GM23338 (cell line): ENCODE measurements at regions not wholly inside any gene's neighbourhood (a gene's known extent, or its start where the extent isn't known, plus 50 kb on each side); places are given as distances from the start of the nearest gene placed in this dataset.
A peak's percentile ranks its signal among the peaks of the same experiment; 100 is the strongest.
"Not testable (repeated sequence)": the region's sequence is repeated elsewhere in the genome, so short reads cannot be mapped to it uniquely, and the experiment has no call there.

Source experiments
- ATAC-seq: fragments of 200-7000 bp; cut with Tn5 transposase; 3 replicates; pipeline ENCODE4 v1.9.1; 2020
- DNase-seq: peaks from one replicate; pipeline ENCODE4 v3.0.0-alpha.2; 2015; ENCODE audit warnings: low spot score
- H2AFZ ChIP-seq: fragments of 200-600 bp; sonication (generic); 2 replicates; pipeline ENCODE4 v1.8.0; 2016; ENCODE audit warnings: antibody characterized with exemption, mild to moderate bottlenecking, moderate library complexity
- H3F3A ChIP-seq: fragments of 200-600 bp; sonication (generic); replicated peaks from 2 replicates; pipeline ENCODE4 v1.8.0; 2017; ENCODE audit warnings: antibody characterized with exemption, mixed run types, low read depth
- H3K27ac ChIP-seq: fragments of 200-600 bp; sonication (generic); 2 replicates; pipeline ENCODE4 v1.6.1; 2016; ENCODE audit warnings: low read depth
- H3K27me3 ChIP-seq: fragments of 200-600 bp; sonication (generic); 2 replicates; pipeline ENCODE4 v1.8.0; 2016; ENCODE audit warnings: mild to moderate bottlenecking, mixed run types, moderate library complexity; ENCODE audit not compliant: insufficient read depth
- H3K36me3 ChIP-seq: fragments of 200-600 bp; sonication (generic); 2 replicates; pipeline ENCODE4 v1.8.0; 2016; ENCODE audit warnings: mild to moderate bottlenecking; ENCODE audit not compliant: insufficient read depth
- H3K4me1 ChIP-seq: fragments of 200-600 bp; sonication (generic); 2 replicates; pipeline ENCODE4 v1.8.0; 2016; ENCODE audit warnings: mild to moderate bottlenecking, moderate library complexity; ENCODE audit not compliant: insufficient read depth
- H3K4me2 ChIP-seq: fragments of 200-600 bp; sonication (generic); 2 replicates; pipeline ENCODE4 v1.7.1; 2017; ENCODE audit warnings: mixed run types
- H3K4me3 ChIP-seq: fragments of 200-600 bp; sonication (generic); 2 replicates; pipeline ENCODE4 v1.6.1; 2016; ENCODE audit warnings: mixed run types
- H3K79me2 ChIP-seq: fragments of 200-600 bp; sonication (generic); replicated peaks from 2 replicates; pipeline ENCODE4 v1.8.0; 2017; ENCODE audit warnings: mild to moderate bottlenecking; ENCODE audit not compliant: insufficient read depth
- H3K9me2 ChIP-seq: fragments of 200-600 bp; sonication (generic); 2 replicates; pipeline ENCODE4 v1.8.0; 2017; ENCODE audit not compliant: insufficient read depth
- H4K20me1 ChIP-seq: fragments of 200-600 bp; sonication (generic); replicated peaks from 2 replicates; pipeline ENCODE4 v1.8.0; 2017; ENCODE audit warnings: mild to moderate bottlenecking; ENCODE audit not compliant: insufficient read depth
- H3K27ac Mint-ChIP-seq: 2 replicates; pipeline ENCODE4 v1.8.0; 2020; ENCODE audit warnings: inconsistent platforms, mild to moderate bottlenecking, moderate library complexity, mixed read lengths
- H3K27me3 Mint-ChIP-seq: 3 replicates; pipeline ENCODE4 v1.8.0; 2022; ENCODE audit warnings: low read depth, mild to moderate bottlenecking, moderate library complexity, mixed read lengths, inconsistent platforms; ENCODE audit not compliant: insufficient read depth, poor library complexity
- H3K36me3 Mint-ChIP-seq: 3 replicates; pipeline ENCODE4 v1.8.0; 2021; ENCODE audit warnings: low read depth, mild to moderate bottlenecking, inconsistent platforms, moderate library complexity, mixed read lengths
- H3K4me1 Mint-ChIP-seq: 3 replicates; pipeline ENCODE4 v1.8.0; 2020; ENCODE audit warnings: mild to moderate bottlenecking, inconsistent platforms, mixed read lengths
- H3K4me3 Mint-ChIP-seq: 3 replicates; pipeline ENCODE4 v1.8.0; 2021; ENCODE audit warnings: moderate library complexity, mild to moderate bottlenecking, inconsistent platforms, mixed read lengths
- H3K9me3 Mint-ChIP-seq: 3 replicates; pipeline ENCODE4 v1.8.0; 2020; ENCODE audit warnings: moderate library complexity, mild to moderate bottlenecking, inconsistent platforms, mixed read lengths
- CTCF ChIP-seq, 2 experiments: fragments of 200-600 bp in 1 of 2; sonication (generic) in 1 of 2; conservative IDR thresholded peaks; 2 replicates each; pipeline versions ENCODE4 v1.5.1 to v1.6.1; 2016 to 2017; ENCODE audit warnings: antibody characterized with exemption in 2 of 2, low read depth in 2 of 2, mild to moderate bottlenecking in 2 of 2, moderate library complexity in 1 of 2
- EZH2 ChIP-seq: fragments of 200-600 bp; sonication (generic); IDR thresholded peaks from one replicate; pipeline ENCODE4 v1.8.0; 2017; ENCODE audit warnings: antibody characterized with exemption, mild to moderate bottlenecking, low read depth; ENCODE audit not compliant: unreplicated experiment
- NANOG ChIP-seq: IDR thresholded peaks from 2 replicates; pipeline ENCODE4 v1.6.1; 2016; ENCODE audit warnings: antibody characterized with exemption, borderline replicate concordance
- POLR2AphosphoS5 ChIP-seq: IDR thresholded peaks from 2 replicates; pipeline ENCODE4 v1.6.1; 2016; ENCODE audit warnings: antibody characterized with exemption, low read depth
- REST ChIP-seq: IDR thresholded peaks from one replicate; pipeline ENCODE4 v1.6.1; 2018; ENCODE audit warnings: antibody characterized with exemption; ENCODE audit not compliant: unreplicated experiment

GRCh38 chr3:73192036-73192738 is 130.7 kb downstream of the EBLN2 start:
- Histone ChIP-seq H3K36me3 (no peaks in the 10 kb centered on the region), H3K4me2 (no peak overlapping the region), H3K27me3 (no peaks in the 10 kb centered on the region), H3K9me2 (no peaks in the 10 kb centered on the region), H3K4me1 (no peaks in the 10 kb centered on the region), H3K27ac (no peak overlapping the region), H4K20me1 (no peaks in the 10 kb centered on the region), H2AFZ (peak overlapping the region; percentile 83), H3K4me3 (no peak overlapping the region), H3F3A (no peaks in the 10 kb centered on the region), H3K79me2 (no peaks in the 10 kb centered on the region)
- H3K4me1 Mint-ChIP-seq: no peaks in the 10 kb centered on the region; the same call in 2 of the 3 replicates
- no peak for TF ChIP-seq EZH2
- peak; percentile 84 to 86 for TF ChIP-seq CTCF (conservative IDR thresholded peaks at IDR 0.05; ENCODE audit: low read depth in 2 of 2)
- peaks cover 3% of the 10 kb centered on the region; the same call in 1 of the 3 replicates for H3K36me3 Mint-ChIP-seq
- H3K27me3 Mint-ChIP-seq: peaks cover 2% of the 10 kb centered on the region
- ATAC-seq (peak; percentile 99), DNase-seq (peak; percentile 91)
- H3K27ac Mint-ChIP-seq: no peak overlapping the region
- peaks cover 15% of the 10 kb centered on the region for H3K9me3 Mint-ChIP-seq
- no peak overlapping the region for H3K4me3 Mint-ChIP-seq

GRCh38 chr3:73193943-73194342 is 132.5 kb downstream of the EBLN2 start:
- not testable (repeated sequence) for H3K79me2 ChIP-seq, H3K4me1 Mint-ChIP-seq, H3K27me3 ChIP-seq, H3K9me2 ChIP-seq, H3K4me3 Mint-ChIP-seq, H3K27ac Mint-ChIP-seq, DNase-seq, H3K36me3 ChIP-seq, H3K27me3 Mint-ChIP-seq, H3K4me2 ChIP-seq, H2AFZ ChIP-seq, H3K4me3 ChIP-seq, H4K20me1 ChIP-seq, H3K36me3 Mint-ChIP-seq, H3K27ac ChIP-seq, H3F3A ChIP-seq, H3K4me1 ChIP-seq, ATAC-seq
- peaks cover 15% of the 10 kb centered on the region for H3K9me3 Mint-ChIP-seq

GRCh38 chr3:73197187-73197586 is 135.7 kb downstream of the EBLN2 start:
- no peak overlapping the region for H3K4me2 ChIP-seq
- TF ChIP-seq NANOG (no peak), EZH2 (no peak), POLR2AphosphoS5 (no peak), REST (no peak)

More at GRCh38 chr3:73197187-73197586, 135.7 kb downstream of the EBLN2 start:
- Histone ChIP-seq H2AFZ (no peak overlapping the region), H3F3A (no peaks in the 10 kb centered on the region), H3K27me3 (no peaks in the 10 kb centered on the region), H3K4me3 (no peak overlapping the region), H3K36me3 (no peaks in the 10 kb centered on the region), H3K27ac (no peak overlapping the region), H3K79me2 (no peaks in the 10 kb centered on the region), H3K9me2 (no peaks in the 10 kb centered on the region), H3K4me1 (peaks cover 12% of the 10 kb centered on the region), H4K20me1 (no peaks in the 10 kb centered on the region)
- Mint-ChIP-seq H3K27me3 (peaks cover 2% of the 10 kb centered on the region), H3K27ac (no peak overlapping the region), H3K4me3 (no peak overlapping the region), H3K4me1 (peaks cover 16% of the 10 kb centered on the region), H3K9me3 (peaks cover 15% of the 10 kb centered on the region), H3K36me3 (peaks cover 3% of the 10 kb centered on the region; the same call in 1 of the 3 replicates)
- DNase-seq (no peak), ATAC-seq (no peak)
